LoVo (cell line): ENCODE measurements at regions not wholly inside any gene's neighbourhood (a gene's known extent, or its start where the extent isn't known, plus 50 kb on each side); places are given as distances from the start of the nearest gene placed in this dataset.

Experiments used
- DNase-seq: peaks from one replicate; pipeline ENCODE4 v3.0.0-alpha.2; 2016; ENCODE audit warnings: low spot score

DNA sequence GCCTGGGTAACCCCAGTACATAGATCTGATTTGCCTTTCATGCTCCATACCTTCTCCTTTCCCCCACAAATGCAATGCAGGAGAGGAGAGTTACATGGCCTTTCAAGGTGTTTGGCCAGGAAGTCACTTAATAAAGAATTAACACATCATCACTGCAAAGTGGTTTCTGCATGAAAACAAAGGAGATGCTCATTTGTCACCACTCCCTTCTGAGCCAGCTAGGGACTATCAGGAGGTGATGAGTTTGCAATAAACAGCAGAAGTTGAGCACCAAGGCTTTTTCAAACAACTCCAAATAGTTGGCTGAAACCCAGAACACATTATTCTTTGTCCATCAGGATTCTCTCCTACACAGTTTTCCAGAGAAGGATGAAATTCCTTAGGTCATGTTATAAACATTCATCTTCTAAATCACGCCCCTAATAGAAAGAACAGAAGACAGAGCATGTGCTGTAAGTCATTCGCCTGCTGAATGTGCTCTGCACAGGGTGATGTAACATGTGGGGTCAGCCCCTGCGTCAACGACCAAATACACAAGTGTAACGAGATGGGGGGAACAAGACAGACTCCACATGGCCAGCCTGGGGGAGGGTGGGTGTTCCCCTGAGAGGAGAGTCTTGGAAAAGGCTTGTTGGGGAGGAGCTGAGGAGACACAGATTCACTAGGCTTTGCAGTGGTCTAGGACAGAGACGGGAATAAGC is 87.3 kb upstream of the RMDN2 start:
- no peak for DNase-seq

DNA sequence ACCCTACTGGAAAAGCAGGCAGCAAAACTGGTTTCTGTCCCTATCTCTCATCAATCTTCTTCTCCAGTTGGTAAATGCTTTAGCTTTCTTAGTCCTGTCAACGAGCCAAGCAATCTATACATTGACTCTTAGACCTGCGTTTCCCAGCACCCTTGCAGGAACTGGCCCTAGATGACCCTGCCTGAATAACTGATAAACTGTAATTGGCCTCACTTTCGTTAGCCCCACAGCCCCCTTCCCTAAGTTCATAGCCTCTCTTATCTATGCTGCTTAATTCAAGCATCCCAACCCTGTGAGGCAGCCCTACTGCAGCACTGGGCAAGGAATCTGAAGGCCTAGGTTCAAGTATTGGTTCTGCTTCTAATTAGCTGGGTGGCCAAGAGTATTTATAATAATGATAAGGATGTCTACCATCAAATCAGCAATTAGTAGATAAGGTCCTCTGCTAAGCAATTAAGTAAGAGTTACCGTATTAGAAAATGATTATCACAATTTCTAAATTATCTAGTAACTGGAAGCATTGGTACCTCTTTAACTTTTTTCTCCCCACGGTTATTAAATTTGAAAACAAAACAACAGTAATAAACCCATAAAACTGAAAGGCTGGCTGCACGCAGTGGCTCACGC is 86.4 kb upstream of the RMDN2 start:
- no peak for DNase-seq

DNA sequence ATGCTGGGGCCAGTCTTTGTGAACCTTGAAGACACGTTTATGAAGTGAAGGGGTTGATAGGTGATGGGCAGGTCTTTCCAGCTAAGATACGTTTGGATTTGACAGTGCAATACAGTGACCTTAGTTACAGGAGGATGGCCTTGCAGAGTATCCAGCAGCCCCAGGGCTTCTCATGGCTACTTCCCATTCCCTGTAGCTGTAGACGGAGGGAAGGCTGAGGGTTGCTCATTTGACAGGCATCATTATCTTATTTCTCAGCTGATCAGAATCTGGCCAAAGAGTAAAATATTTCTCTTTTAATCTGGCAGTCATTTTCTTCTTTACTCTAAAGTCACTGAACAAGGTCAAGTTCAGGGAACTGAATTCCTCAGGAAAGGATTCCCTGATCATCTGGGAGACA is 85.1 kb upstream of the RMDN2 start:
- no peak for DNase-seq

DNA sequence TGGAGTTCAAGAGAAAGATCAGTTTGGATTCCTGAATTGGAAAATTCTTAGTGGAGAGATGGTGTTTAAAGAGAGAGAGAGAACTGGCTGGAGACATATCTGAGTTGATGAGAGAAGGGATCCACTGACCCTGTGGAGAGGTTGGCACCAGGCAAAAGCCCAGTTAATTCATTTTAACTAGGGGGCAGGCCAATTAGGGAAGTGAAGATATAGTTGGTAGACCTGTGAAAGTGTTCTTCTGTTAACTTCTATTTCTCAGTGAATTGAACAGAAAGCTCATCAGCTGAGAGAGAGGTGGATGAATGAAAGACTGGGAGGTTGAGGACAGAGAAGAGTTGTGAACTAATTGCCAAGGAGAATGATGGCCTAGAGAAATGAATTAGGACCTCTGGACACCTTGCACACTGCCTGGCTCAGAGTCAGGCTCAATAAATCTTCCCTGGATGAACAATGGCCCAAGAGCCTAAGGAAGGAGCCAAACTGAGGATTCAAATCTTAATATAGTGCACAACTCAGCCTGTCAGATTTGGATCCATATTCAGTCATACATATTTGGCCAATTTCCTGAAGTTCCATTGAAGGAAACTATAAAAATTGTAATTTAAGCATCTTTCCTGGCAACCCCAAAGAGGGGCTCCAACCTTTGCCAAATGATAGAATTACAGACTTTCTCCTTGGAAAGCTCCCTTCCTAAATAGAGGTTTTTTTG is 82.2 kb upstream of the RMDN2 start:
- no peak for DNase-seq

DNA sequence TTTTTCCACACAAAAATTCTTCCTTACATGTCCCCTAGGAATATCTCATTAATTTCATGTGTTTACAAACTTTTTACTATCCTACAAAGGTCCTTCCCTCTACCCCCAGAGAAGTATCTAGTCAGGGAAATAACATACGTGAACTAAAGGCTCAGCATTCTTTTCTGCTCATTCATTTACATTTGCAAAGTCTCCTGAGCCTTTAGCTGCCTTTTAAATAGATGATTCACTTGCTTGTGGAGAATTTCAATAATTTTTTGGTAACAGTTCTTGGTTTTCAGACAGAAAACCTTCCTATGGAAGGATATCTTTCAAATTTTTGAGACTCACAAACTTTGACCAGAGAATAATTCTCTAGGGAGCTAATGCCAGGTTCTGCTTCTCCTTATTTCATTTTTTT is 81.5 kb upstream of the RMDN2 start:
- DNase-seq = no peak

DNA sequence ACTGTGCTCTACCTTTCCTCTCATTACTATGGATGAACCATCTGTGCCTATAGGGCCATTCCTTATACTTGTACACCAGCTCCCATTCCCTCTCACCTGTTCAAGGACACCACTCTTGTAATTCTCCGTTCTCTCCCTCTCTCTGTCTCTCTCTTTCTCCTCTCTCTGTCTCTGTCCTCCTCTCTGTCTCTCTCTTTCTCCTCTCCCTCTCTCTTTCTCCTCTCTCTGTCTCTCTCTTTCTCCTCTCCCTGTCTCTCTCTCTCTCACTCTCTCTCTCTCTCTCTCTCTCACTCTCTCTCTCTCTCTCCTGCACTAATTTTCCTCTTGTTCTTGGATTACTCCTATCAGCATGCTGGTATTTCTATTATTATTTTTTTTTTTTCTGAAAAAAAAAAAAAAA is 78.9 kb upstream of the RMDN2 start:
- no peak for DNase-seq

DNA sequence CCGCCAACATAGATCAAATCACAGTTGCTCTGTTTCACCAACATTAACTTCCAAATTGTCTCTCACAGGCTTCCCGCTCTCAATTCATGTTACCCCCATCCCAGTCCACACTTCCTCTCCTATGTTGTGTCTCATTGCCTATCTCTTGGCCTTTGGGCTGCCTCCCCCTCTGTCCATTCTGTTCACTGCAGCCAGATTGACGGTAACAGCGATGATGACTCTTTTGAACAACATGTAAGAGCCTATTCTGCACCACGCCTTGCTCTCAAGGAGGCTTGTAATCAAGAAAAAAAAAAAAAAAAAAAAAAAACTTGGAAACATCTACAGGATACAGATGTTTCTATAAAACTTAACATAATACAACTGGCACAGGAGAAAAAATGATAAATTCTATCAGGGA is 77.3 kb upstream of the RMDN2 start:
- no peak for DNase-seq

DNA sequence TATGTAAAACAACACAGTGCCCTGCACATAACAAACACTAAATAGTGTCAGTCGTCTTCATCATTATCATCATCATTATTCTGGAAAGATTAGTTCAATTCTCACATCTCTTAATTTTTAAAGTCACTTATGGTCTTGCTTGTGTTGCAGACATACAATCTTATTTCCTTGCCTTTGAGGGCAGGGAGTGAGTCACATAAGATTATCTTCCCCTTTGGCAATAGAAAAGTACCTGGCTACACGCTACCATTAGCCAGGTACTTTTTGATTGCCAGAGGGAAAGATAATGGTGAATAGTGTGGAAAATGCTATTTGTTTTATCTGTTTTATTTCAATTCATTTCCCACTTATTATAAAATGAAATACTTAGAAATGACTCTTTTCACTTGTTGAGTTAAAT is 76.6 kb upstream of the RMDN2 start:
- DNase-seq = no peak

DNA sequence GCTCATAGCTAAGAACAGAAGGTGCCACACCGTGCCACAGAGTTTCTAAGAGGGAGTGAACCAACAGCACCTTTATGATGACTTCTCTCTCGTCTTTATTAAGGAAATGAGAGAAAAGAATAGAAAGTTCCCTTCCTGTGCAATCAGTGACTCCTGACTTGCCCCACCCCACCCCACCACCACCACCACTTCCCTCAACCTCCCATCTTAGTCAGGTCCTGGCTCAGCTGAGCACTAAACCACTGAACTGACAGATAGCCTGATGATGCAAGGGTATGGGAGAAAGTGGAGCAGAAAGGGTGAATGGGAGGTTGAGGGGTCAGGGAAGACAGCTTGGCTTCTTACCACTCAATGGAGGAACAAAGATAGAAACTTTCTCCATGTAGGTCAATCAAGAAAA is 75.2 kb upstream of the RMDN2 start:
- DNase-seq = no peak

DNA sequence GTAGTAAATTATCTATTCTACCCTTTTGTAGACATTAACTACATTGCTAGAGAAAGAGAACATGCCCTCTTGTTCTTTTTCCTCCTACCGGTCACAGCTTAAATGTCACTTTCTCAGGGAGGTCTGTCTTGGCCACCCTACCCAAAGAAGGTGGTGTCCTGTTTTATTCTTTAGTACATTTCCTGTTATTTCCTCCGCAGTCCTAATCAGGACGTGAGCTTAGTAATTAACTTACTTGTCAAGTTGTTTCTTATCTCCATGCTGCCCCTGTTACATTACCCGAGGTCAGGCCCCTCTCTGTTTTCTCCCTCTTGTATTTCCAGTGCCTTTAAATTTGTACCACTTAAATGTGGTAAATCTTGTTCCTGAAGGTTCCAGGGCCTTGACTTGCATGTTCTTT is 73.7 kb upstream of the RMDN2 start:
- DNase-seq = no peak

DNA sequence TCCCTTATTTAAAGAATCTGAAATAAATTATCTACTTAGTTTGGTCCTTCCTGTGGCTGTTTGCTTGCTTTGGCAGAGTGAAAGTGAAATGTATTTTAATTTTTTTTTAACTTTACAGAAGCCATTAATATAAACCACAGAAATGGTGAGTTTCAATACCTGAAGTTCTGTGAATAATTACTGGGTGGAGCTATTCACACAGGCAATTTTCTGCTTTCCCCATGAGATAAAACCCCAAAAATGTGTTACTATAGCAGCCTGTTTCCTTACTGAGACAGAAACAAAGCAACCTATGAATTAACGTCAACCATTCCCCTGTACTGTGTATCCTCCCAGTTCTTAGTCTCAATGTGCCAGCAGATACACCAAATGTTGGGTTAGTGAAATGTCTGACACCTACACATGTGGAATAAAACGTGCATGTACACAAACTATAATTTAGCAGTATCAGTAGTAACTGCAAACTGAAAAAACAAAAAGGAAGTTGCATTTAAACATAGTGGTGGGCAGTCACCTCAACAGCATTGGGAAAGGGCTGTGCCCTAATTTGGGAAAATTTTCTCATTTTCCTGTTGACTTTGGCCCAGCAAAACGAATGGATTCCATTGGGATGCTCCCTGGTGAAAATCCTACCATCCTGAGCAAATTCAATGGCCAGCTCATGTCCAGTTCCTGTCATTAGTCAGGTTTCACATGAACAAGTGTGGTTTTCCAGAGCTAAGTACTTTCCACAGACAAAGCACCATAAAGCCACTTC is 73.1 kb upstream of the RMDN2 start:
- DNase-seq = no peak

DNA sequence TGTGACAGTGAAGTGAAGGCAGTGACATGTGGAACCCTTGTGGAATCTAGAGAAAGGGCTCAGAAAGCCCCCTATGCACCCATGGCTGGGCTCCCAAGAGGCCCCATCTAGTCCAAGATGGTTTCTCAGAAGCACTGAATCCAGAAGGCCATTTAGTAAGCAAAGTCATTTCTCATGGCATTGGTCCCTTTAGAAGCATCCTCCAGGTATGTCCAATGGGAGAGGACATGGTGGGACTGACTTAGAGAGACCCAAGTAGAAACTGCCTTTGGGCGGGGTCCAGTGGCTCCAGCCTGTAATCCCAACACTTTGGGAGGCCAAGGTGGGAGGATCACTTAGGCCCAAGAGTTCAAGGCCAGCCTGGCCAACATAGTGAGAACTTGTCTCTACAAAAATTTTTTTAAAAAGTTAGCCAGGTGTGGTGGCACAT is 72.5 kb upstream of the RMDN2 start:
- DNase-seq = no peak

DNA sequence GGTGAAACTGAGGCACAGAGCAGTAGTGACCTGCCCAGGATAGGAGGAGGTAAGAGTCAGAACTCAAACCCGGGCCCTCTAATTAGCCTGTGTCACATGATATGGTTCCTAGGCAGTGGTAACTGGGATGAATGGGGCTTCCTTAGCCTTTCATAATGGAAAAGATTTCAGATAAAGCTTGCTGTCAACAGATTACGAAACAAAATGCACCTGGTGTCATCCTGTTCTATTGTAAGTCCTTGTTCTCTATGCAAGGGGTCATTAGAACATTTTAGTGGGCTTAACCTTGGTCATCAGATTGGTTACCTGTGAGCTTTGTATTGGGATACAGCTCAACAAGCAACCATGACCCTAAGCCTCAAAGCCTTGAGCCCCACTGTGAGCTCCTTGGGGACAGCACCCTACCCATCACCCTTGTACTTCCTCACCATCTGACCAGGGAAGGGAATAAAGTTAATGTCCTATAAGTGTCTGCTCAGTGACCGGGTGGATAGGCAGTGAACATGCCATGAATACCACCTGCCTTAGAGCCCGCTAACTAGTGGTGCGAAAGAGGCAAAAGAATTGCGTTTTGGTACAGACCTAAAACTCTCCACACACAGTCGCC is 70.3 kb upstream of the RMDN2 start:
- no peak for DNase-seq

DNA sequence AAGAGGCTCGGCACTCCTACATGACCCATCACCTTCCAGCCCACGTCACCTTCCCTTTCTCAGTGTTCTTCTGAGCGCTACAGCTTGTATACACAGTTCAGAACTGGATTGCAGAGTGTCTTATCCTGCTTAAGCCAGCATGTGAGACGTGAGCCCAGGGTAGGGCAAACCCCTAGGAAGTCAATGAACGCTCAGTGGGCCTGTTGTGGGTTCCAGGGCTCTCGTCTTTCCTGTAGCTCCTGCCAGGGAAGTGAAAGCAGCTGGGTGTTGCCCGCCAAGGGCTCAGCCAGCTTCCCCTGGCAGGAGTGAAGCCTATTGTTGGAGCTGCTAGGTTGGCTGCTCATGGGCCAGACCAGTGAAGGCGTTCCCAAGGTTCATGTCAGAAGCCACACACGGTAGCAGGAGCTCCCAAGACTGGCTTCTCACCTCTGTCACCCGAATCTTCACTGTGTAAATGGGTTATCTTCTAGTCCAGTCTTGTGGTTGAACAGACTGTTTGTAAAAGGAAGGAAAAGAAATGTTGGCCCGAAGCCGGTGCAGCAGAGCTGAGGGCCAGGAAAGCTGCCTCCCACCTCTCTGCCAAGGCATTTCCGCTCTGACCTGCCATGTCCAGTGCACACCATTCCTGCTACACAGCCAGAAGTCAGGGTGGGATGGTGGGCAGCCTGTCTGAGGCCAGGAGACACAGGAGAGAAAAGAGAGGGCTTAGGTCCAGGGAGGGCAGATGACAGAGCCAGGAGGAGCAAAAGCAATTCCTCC is 69.6 kb upstream of the RMDN2 start:
- DNase-seq = no peak

DNA sequence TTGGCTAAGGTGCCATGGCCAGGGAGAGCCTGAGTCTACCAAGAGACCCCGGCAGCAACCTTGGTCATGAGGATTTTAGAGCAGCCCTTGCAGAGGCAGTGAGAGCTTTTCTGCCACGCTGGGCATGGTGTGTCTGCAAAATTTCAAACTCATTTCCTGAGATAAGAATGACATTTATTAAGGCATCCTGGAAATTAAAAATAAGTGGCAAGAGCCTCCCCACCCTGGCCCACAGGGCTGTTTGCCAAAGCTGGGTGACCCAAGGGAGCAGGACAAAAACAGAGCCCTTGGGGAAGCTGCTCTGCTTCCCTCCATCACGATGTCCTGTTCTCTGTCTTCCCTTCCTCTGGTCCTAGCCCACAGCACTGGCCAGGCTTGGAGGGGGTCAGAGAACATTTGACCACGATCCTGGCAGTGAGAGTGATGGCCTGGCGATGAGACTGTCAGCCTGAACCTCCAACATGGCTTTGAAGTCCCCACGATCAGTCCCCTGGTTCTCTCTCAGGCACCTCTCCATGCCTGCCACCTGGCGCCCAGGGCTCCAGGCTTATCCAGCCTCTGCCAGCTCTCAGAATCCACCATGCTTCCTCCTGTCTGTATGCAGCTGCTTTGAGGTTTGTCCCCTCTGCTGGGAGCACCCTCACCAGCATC is 68.9 kb upstream of the RMDN2 start:
- no peak for DNase-seq

DNA sequence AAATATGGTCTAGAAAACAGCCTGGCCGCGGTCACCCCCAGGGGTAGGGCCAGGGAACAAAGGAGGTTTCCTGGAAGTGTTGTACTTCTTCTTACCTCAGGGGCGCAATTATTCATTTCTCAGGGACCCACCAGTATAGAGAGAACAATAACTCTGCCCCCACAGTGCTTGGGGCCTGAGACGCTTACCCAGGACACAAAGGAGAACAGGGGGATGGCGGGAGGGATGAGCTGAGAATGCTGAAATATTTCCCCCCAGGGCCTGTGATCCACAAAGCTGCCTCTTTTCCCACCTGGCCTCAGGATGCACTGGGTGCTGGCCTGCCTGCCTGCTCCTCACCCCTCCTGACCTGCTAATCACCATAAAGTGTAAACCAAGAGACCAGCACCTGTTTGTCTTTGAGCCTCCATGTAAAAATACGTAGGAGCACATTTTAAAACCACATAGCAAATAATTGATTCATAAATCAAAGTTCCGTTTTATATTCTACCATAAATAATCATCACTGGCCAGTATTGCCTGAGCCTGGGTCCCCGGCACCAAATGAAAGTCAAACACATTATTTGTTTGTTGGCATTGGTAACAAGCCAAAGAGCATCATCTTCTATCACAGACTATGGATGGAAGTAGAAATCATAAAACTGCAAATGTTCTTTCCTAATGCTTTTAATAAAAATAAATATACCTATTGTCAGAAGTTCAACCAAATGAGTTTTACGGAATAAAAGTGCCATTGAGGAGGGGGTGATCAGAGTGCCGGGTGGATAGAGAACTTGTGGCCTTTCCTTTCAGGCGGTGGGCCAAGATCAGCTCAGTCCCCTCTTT is 67.3 kb upstream of the RMDN2 start:
- DNase-seq = no peak

DNA sequence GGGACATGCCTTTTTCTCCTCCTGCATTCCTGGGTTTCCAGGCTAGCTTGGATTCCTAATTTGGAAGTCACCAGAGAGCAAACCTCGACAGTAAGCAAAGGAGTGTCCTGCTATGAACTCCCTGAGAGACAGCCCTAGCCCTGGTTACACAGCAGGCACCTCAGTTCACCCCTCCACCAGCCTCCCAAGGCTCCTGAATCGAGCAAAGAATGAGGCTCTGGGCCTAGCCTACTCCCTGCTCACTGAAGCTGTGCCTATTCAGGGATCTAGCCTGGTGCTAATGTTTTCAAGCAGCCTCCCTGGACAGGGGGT is 66.7 kb upstream of the RMDN2 start:
- no peak for DNase-seq

DNA sequence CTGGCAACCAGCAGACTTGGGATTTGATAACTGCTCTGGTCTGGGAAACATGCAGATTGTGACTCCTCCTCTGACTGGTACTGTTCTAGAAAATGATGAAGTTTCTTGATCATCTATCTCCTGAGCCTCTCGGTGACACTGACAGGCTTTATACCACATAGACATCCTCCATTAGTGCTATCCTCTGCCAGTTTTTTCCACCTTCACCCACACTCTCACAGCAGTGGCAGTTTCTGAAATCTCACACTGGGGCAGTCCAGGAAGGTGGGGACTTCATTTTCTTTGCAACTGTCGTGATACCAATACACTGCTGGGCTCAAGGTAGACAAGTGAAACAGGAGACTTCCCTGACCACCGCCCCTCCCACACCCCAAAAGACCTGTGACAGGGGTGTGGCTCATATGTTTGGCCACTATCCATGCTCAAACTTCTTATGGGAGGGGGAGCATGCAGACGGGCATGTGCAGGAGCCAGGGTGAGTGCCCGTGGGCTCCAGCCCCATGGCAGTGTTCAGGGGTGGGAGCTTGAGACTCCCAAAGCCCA is 66.3 kb upstream of the RMDN2 start:
- no peak for DNase-seq

DNA sequence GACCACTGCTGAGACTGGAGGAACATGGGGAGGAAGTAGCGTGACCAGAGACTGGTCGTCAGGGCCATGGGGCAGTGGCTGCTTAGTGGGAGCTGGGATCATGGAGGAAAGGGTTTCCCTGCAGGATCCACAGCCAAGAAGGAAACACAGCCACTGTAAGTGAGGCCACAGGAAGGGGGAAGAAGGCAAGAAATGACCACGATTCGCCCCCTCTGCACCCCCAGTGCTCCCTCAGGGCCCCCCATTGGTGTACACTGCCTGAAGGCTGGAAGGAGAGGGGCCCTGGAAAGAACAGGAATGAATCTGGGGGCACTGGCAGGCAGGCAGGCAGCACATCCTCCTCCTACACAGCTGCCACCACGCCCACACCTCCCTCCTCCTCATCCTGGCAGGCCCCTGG is 62.5 kb upstream of the RMDN2 start:
- no peak for DNase-seq

DNA sequence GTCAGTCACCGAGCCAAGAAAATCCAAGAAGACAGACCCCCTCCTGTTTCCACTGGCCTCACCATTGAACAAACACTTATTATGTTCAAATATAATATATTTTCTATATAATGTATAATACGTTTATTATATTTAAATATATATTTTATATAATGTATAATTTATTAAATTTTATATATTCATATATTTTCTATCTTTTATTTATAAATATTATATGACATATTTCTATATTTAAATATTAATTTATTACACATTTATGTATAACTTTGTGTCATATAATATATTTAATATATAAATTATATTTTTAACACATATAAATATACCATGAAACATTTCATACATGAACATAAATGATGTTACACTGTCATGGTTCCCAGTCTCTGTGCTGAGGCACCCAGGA is 60.9 kb upstream of the RMDN2 start:
- no peak for DNase-seq
